Stimulated activated naive CD4-positive, alpha-beta T cell (primary cell): ENCODE measurements at regions not wholly inside any gene's neighbourhood (a gene's known extent, or its start where the extent isn't known, plus 50 kb on each side); places are given as distances from the start of the nearest gene placed in this dataset.

Experiments used
- DNase-seq, 6 experiments: peaks; one replicate each; lab custom pipeline; 2025; lab: John Stamatoyannopoulos, UW

DNA sequence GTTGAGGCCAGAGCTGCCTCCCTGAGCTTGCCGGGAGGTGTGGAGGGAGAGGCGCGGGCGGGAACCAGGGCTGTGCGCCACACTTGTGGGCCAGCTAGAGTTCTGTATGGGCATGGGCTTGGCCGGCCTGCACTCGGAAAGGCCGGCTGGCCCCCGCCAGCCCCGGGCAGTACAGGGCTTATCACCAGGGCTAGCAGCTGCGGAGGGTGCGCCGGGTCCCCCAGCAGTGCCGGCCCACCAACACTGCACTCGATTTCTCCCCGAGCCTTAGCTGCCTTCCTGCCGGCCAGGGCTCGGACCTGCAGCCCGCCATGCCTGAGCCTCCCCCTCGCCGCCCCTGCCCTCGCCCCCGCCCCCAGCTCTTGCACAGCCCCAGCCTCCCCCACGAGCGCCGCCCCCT is 472.7 kb downstream of the TFAP2A start:
- no peak for DNase-seq

DNA sequence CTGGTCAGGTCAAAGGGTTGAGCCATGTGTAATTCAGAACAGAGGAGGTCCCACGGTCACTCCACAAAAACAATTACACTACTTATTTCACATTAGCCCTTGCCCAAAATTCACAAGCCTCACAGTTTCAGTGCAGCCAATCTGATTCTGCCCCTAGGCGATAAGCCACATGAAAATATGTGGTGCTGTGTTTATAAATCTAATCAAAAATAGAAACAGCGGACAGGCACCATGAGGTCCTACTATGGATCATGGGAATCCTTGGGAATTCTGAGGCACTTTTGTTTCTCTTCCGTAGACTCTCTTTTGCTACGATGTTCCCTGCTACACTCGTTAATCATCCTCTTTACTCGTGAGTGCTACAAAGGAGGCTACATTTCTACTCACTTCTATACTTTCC is 476.1 kb downstream of the TFAP2A start:
- DNase-seq, result no peak

DNA sequence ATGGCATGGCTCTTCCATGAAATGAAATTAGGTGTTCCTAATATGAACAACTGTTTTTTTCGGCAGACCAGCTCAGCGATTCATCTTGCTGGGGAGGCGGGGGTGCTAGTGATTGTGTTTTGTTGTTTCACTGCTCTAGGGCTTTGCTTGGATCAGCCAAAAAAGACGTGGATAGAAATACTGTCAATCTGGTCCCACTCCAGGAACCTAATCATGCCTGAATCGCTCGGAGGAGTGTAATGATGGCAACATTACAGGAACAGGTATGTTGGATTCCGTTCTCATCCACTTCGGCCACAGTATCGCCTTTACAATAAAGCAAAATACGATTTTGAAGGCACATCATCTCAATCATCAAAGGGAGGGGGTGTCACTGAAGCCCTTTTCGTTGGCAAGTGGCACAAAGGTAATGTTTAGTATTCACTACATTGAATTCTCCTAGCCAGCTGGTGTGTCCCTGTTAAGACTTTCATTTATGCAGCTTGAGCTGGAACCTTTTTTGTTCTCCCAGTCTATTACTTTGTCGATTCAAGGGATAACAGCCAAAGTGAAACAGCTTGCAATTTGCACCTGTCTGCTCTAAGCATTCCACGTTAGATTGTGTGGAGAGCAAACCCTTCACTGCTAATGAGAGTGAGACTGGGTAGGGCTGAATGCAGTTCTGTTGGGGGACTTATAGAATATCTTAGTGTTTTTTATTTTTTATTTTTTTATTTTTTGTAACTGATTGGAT is 477.7 kb downstream of the TFAP2A start:
- no peak for DNase-seq

DNA sequence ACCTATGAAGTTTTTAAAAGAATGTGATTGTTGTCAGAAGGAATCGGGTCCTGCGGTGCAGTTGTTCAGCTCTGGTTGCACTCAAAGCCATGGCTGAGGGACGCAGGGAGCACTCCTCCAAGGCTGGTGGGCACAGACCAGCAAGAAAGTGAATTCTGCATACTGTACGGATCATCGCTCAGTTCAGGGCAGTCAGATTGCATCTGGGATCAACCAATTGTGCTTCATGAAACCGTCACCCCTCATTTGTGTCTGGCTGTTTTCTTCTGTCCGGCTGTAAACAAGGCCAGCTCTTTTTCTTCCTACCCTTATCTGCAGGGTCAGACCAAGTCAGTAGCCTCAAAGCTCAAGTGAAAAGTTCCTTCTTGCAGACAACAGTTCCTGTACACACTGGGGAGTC is 478.3 kb downstream of the TFAP2A start:
- DNase-seq, result no peak

DNA sequence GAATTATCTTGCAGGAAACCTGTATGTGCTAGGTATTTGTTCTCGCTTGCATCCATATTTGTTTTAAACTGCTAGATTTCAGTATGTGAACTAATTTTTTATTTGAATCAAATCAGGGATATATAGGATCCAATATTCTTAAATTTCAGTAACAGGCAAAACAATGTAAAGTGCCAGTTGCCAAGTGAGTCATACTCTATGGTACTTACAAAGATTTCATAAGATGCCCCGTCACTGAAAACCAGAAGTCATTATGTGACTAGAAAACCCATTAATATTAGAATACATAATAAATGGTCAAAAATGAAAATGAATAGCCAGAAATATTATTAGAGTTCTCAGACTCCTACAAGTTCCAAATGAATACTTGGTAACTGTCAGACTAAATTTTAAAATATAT is 481.2 kb downstream of the TFAP2A start:
- DNase-seq, result no peak

DNA sequence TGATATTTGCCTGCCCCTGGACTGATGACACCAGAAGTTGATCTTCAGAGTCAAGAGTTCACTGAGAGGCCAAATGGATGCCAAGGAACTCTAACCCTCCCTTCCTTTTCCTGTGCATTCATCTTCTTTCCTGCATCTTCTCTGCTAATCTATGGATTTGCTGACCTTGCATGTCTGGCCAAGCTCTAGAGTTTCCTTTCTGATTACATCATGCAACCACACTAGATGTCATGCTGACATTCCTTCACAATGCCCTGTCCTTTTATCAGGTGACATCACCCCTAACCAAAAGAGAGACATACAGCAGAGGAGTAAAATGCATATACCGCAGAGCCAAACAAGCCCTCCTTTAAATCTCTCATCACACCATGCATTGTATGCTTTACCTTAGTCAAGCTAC is 487.6 kb downstream of the TFAP2A start:
- no peak for DNase-seq

DNA sequence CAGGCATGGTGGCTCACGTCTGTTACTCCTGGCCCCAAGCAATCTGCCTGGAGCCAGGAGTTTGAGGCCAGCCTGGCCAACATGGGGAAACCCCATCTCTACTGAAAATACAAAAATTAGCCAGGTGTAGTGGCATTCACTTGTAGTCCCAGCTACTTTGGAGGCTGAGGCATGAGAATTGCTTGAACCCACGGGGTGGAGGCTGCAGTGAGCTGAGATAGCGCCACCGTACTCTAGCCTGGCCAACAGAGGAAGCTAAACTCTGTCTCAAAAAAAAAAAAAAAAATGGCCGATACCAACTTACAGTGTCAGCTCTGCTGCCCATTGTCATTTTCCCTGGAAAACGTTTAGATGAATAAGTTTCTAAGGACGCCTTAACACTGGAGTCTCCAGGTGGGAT is 489.9 kb downstream of the TFAP2A start:
- DNase-seq, result no peak

DNA sequence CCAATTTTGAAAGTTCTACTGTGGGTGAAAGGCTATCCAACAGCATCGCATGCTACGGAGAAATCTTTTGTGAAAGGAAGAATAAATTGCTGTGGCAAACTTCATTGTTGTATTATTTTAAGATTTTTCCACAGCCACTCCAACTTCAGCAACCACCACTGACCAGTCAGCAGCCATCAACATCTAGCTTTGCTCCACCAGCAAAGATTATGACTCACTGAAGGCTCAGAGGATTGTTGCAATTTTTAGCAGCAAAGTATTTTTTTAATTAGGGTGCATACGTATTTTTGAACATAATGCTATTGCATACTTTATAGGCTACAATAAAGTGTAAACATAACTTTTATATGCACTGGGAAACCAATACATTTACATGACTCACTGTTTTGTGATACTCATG is 493.5 kb downstream of the TFAP2A start:
- DNase-seq, result no peak

DNA sequence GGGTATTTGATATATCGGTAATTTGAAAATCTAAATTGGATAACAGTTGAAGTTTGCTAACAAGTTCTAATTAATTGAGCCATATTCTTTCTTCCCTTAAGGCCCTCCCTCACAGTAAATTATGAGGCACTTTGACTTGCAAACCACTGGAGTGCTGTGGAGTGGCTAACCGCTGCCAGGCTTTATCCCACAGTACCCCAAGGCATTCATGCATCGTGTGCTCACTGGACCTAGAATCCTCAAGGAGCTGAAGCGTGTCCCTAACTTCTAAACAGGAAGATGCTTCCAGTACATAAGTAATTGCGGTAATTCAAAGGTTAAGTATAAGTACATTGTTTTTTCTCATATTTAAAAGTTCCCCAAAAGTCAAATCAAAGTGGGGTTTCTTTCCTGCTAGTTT is 499.9 kb downstream of the TFAP2A start:
- no peak for DNase-seq

DNA sequence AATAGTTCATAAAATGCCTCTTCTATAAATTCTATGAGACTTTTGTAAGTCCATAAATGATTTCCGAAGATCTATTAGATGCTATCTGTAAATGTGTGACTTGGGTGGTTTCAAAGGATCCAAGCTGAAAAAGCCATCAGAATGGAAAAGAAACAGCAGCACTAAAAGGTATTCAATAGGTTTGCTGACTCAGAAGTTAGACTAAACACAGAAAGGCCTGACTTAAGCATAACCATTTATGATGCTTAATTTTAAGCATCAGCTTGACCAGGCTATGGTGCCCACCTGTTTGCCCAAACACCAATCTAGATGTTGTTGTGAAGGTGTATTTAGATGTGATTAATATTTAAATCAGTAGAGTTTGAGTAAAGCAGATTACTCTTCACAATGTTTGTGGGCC is 513.5 kb downstream of the TFAP2A start:
- no peak for DNase-seq

DNA sequence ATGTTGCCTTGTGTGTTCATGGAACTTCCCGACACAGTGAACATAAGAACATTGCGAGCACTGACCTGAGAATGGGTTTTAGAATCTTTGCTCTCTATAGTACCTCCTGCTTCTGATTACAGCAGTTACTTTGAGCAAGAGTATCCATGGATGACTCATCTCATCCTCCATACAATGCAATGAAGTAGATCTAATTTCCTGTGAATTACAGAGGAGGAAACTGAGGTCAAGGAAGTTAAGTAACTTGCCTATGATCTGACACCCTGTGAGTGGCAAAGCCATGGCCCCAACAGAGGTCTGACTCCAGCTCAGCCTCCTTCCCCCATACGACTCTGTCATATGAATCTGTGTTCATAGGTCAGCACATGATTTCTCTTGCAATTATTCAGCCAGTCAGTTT is 518.1 kb downstream of the TFAP2A start:
- no peak for DNase-seq

DNA sequence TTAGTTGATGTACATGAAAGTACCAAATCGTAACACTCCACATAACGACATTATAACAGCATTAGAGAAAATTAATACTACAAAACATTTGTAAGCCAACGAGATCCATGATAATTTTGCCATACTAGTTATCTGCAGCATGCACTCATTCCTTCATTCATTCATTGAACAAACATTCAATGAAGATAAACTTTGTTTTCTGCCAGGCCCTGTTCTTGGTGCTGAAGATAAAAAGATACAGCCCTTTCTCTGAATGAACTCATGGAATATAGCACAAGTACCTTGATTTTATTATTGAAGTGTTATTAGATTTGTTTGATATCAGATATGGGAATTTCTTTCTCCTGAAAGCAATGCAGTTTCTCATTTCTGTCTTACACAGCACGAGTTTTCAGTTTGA is 524.0 kb downstream of the TFAP2A start:
- no peak for DNase-seq

DNA sequence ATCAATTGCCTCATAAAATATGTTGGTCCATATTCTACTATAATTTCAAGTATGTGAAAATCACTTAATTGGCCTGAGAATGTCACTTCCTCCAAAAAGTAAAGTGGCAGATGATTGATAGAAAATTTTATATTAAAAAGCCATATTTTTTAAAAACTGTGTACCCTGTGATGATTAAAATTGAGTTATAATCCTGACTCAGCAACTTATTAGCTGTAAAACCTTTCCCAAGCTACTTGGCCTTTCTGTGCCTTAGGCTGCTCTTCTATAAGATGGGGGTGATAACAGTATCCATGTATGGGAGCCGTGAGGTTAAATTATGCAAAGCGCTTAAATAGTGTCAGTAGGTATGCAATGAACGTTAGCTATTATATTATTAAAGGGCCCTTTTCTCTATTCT is 524.4 kb downstream of the TFAP2A start:
- DNase-seq, result no peak

DNA sequence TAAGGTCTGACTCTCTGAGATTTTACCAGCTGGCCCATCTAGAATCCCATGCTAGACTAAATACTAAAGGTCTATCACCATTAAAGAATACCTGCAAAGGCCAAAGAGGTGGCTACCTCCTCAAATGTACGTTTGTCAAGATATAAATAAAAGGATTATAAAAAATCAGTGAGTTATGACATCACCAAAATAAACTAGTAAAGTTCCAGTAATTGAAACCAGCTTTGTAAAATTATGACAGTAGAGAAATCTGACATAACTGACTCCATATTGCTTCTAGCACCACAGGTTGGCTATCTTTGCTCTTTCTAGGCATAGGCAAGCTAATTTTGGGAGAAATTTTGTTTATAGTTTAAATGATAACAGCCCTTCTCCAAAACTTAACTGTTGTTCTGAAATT is 536.3 kb downstream of the TFAP2A start:
- no peak for DNase-seq

DNA sequence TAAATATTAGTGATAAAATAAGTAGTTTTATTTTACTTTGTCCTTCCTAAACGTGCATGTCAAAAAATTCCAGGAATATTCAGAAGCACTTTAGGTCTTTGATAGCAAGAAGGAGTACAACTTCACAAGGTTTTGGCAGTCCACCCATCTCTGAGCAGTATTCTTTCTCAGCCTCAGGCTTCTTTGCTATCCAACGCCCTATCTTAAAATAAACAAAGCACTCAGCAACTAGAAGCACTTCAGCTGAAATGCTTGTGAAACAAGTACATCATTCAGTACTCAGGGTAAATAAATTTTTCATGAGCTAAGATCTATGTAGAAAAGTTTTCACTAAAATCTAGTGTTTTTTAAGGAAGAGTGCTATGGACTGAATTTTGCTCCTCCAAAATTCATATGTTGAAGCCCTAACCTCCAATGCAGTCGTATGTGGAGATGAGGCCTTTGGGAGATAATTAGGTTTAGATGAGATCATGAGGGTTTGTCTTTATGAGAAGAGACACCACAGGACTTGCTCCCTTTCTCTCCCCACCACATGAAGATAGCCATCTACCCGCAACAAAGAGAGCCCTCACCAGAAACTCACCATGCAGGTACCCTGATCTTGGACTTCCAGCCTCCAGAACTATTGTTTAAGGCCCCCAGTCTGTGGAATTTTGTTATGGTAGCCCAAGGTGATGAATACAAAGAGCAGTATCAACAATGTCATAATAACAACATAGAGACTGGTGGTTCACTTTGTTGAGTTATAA is 539.1 kb downstream of the TFAP2A start:
- DNase-seq, result no peak

DNA sequence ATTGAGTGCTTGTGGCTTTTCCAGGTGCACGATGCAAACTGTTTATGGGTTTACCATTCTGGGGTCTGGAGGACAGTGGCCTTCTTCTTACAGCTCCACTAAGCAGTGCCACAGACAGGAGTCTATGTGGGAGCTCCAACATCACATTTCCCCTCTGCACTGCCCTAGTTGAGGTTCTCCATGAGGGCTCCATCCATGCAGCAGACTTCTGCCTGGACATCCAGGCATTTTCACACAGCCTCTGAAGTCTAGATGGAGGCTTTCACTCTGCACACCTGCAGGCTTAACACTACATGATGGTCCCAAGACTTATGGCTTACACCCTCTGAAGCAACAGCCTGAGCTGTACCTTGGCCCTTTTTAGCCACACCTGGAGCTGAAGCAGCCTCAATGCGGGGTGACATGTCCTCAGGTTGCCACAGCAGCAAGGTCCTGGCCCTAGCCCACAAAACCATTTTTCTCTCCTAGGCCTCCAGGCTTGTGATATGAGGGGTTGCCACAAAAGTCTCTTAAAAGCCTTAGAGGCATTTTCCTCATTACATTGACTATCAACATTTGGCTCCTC is 552.2 kb downstream of the TFAP2A start:
- no peak for DNase-seq

DNA sequence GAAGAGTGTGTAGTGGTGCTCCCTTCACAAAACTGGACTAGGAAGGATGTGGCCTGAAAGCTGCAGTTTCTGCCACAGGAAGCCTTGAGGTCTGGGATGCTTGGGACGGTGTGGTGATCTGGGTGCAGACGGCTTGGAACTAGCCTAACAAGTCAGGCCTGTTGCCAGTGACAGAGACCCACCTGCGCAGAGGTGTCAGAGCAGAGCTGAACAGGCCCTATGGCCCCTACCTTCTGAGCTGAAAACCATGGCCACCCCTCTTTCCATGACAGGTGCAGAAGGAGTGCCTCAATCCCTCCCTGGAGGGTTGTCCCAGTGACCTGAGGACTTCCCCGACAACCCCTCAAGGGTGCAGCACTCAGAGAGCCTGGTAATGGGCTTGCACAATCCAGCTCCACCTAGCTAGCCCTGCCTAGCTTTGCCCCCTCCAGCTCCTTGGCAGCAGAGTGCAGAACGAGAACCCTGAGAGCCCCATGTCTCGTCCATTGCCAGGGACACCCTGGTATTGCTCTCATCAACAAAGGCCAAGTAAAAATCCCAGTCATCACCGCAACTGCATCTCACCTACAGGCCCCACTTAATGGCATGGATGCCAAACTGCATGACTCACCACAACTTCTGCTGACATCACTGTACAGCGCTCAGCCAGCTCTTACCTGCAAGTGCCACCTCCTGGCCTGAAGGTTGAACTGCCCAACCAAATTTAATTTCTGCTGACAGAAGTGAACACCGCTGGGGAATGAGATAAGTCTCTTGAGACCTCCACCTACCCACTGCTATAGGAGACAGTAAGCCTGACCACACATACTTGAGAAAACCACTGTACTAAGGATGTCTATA is 563.1 kb downstream of the TFAP2A start:
- no peak for DNase-seq

DNA sequence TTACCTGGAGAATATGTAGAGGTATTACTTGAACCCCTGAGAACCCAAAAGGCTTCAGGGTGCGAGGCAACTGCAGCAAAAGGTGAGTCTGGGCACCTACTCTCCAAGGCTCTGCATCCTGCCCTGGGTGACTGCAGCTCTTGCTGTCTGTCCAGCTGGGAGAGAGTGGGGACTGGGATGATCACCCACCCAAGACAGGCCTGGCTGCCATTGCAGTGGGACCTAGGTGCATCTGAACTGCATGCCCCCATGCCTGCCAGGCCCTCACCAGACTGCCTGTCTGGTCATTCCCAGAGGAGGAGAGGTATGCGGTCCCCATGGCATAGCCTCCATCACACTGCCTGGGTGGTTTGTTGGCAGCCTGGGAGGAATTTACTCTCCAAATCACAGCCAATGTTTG is 563.9 kb downstream of the TFAP2A start:
- no peak for DNase-seq

DNA sequence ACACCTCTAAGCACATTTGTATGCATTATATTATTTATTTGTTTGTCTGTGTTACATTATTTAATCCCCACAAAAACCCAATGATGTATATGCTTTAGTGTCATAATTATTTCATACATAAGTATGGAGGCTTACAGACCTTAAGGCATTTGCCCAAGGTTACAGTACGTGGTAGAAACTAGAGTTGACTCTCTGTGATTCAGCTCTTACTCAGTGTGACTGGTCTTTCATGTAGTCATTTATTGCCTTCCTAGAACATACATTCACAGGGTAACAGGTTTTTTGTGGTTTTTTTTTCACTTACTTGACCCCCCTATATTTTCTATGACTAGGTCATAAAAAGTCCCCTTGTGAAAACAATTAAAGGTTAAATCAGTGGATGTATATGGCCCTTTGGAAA is 566.8 kb downstream of the TFAP2A start:
- no peak for DNase-seq

DNA sequence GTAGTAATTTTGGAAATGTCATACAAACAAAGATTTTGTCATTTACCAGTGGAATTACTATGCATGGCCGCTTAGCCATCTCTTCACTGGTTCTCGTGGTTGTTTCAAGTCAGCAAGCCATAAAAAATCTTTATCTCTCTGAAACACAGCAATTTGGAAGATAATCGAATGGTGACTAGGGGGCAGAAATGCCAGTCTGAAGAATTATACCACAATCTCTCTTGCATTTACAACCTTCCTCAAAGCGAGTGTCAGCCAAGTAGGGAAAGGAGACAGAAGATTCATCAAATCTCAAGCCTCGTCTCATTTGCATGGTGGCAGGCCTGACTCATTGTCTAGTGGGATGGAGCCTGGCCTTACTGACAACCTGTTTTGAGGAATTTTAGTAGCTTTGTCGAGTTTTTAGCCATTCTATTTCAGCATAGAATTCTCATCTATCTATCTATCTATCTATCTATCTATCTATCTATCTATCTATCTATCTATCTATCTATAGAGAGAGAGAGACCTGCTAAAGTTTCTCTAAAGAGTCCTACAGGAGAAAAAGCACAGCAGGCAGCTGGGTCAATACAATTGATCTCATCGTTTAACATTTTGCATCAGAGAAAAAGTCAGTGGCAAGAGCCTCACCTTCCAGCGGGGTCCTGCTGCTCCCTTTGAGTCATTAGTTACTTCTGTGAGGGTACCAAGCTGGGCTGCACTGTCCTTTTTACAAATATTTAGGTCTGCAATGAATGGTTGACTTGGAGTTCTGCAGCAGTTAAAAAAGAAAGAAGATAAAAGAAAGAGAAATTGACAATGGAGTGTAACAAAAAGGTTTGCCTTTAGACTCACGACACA is 572.8 kb downstream of the TFAP2A start:
- no peak for DNase-seq

DNA sequence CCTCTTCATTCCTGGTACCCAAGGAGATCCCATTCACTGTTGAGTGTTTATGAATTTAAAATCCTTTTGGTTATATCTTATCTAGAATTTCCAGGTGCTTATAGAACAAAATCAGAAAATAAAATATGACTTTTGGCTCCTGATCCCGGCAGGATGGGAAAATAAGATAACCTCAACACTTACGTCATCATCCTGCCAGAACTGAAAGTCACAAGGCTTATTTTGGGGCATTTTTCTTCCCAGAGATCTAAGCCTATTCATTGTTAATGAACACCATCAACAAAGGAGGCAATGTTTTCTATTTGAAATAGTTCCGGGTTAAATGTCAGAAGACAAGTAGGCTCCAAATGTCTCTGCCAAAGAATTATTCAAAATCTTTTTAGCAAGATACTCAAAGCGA is 580.6 kb downstream of the TFAP2A start:
- DNase-seq, result no peak

DNA sequence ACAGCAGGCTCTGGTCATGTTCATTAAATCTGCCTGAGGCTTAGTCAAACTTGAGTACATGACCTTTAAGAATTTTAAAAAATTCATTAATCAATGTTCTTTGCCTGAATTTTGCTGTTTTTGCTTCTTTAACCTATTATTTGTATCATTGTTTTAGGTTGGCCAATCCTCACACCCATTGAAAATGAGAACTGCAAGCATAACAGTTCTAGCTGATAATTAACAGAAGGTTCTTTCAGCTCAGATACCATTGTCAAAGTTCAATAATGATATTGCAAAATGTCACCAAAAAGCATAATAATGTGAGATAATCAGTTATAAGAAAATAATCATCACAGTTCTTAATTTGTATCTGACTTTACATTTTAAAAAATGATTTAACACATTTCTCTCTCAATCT is 583.1 kb downstream of the TFAP2A start:
- DNase-seq, result no peak
